T-helper 2 cell (primary cell): ENCODE measurements at regions not wholly inside any gene's neighbourhood (a gene's known extent, or its start where the extent isn't known, plus 50 kb on each side); places are given as distances from the start of the nearest gene placed in this dataset.

Experiments used
- DNase-seq, 5 experiments: peaks; one replicate each; pipeline versions ENCODE4 v3.0.0 to v3.0.0-alpha.2; 2012 to 2022

DNA sequence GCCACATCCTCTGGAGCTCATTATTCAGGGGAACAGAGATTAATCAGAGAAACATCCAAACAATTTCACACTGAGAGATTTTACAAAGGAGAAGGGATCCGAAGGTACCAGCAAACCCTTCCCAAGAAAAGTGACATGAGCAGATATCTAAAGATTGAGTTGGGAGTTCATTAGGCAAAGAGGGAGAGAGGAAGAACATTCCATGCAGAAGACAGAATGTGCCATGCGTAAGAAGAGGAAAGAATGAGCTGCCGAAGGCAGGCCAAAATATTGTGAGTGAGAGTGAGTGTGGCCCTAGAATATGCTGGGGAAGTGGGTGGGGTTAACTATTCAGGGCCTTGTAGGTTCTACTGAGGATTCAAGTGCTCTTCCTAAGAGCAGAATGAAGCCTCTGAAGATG is 50.0 kb upstream of the LYVE1 start:
- no peak for DNase-seq
